ENCODE measurements at regions not wholly inside any gene's neighbourhood (a gene's known extent, or its start where the extent isn't known, plus 50 kb on each side); places are given as distances from the start of the nearest gene placed in this dataset.

- no peak for DNase-seq
These were observed 83.8 kb downstream of the AXIN2 start for GRCh38 chr17:65477600-65477999.

DNA sequence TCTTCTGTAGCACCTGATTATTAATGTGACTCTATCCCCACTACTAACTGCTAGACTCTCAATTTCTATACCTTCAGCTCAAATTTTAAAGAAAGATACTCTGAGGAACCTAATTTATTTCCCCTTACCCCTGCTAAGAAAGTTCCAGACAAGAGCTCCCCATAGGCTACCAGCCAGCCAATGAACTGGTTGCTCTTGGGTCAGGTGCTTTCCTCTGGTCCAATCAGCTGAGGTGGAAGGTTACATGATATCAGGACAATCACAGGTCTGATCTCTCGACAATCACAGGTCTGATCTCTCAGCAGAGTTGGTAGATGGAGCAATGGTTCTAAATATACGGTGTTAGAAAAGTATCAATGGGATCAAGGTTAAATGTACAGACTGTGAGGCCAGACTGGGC lies 86.8 kb downstream of the AXIN2 start:
- no peak for DNase-seq

GRCh38 chr17:65473985-65474384 lies 87.5 kb downstream of the AXIN2 start:
- DNase-seq = no peak

- DNase-seq = no peak
These were observed 88.1 kb downstream of the AXIN2 start for GRCh38 chr17:65473363-65473762.

DNA sequence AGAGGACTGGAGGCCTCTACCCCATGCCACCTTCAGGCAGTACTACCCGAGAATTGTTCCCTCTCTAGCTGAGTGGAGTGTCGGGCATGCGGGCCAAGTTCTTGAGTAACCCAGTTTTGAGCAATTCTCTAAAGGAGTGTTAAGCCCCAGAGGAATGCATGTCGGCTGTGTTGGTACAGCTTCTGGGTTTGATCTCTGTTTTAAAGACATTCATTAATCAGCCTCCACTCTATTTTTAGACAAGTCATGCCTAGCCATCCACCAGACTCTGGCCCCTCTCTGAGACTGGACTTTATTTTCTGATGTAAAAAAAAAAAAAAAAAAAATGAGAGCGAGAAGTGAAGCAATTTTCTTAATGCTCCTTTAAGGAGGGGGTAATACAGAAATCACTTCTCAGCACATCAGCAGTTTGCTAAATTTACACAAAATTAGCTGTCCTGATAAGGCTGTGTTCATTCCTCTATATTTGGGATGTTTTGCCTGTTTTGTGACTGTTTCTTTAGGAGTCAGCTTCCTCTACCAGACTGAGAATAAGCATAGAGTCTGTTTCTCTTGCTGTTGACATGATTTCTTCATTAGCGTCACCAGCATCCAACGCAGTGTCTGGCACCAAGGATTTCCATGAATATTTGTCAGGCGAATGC lies 88.7 kb downstream of the AXIN2 start:
- no peak for DNase-seq

DNA sequence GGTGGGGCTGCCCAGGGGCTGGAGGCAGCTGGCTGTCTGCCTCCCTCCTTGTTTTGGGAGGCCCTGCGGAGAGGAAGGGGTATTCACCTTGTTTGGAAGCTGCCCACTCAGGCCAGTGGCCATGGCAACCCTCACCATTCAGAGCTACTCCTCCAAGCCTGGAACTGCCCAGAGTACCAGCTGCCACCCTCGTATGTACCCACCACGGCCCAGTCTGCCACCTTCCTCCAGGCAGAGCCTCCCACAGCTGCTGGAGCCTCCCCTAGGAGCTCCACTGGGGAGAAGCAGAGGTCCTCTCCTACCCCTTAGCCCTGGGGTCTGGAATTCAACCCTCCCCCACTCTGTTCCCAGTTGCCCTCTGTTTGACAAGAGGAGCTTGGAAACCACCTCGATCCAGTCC lies 90.7 kb downstream of the AXIN2 start:
- peak; percentile 64 for DNase-seq

DNA sequence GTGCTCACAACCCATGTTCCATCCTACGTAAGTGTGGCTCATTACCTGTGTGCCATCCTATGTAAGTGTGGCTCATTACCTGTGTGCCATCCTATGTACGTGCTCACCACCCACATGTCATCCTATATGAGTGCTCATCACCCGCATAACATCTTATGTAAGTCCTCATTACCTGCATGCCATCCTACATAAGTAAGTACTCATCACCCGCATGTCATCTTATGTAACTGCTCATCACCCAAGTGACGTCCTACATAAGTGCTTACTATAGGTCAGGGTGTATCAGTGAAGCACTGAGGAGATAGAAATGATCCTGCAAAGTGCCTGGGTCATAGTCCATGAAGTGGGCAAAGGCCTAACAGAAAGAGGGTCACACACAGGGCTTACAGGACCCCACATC lies 93.1 kb downstream of the AXIN2 start:
- no peak for DNase-seq

DNA sequence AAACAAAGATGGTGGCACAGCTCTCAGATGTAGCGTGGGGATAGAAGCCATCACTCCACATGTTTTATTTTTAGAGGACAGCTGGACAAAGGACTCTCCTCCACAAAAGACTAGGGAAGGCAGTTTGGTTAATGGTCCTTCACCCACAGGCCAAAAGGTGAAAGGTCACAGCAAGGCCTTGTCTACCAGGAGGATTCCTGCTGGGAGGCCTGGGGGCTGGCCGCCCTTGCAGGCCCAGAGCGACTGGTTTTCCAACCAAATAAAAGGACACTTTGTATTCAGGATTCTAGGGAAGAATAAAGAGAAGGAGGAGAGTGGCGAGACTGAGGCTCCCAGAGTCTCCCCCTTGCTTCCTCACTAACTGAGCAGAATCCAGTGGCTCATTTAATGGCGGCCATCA lies 94.3 kb downstream of the AXIN2 start:
- no peak for DNase-seq

DNA sequence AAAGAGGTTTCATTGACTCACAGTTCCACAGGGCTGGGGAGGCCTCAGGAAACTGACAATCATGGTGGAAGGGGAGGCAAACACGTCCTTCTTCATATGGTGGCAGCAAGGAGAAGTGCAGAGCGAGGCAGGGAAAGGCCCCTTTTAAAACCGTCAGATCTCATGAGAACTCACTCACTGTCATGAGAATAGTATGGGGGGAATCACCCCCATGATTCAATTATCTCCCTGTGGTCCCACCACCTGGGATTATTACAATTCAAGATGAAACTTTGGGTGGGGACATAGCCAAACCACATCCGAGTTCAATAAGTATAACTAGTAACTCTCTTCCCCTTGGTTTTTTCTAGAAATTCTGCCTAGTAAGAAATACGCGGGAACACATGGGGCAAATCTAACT lies 94.9 kb downstream of the AXIN2 start:
- DNase-seq = no peak

- no peak for DNase-seq
These were observed 98.2 kb downstream of the AXIN2 start for GRCh38 chr17:65463242-65463641.

- DNase-seq = no peak
These were observed 101.6 kb downstream of the AXIN2 start for GRCh38 chr17:65459677-65460347.

DNA sequence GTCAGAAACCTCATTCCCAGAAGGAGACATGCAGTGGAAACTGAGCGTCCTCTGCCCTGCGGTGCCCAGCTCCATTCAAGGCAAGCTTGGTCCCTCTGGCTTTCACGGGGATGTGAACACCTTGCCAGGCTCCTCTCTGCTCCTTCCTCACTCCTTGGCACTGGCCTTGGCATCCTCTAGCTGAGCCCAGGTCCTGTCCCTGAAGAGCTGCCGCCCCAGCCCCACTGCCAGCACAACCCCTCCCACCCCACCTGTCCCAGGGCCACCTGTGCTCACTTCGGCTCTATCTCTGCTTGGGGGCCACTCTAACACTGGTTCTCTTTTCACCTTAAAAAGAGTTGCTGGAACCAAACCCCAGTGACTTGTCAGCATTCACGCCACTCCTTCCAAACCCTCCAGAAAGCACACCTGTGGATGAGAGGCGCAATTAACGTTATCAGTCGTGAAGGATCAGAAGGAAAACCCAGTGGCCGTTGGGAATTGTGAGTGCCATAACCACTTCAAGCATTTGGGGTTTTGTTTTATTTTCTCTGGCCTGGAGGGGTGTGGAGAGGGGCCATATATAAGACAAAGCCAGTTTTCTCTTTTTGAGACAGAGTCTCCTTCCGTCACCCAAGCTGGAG lies 103.7 kb downstream of the AXIN2 start:
- DNase-seq = no peak

DNA sequence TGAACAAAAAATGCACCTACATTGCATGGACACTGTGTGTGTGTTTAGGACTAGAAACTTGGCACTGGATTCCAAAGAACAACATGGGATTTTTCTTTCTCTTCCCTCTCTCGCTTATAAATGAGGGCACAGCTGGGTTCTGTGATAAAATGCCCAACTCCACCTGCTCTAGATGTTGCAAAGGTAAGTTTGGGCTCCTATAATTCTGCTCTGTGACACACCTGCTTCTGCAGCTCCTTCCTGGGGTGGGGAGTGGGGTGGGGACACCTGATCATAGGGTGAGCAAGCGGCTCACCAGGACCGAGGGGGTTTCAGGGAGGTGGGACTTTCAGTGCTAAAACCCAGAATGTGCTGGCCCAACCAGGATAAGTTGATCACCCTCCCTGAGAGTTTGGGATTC lies 104.3 kb downstream of the AXIN2 start:
- DNase-seq = no peak

GRCh38 chr17:65456368-65457151 lies 104.9 kb downstream of the AXIN2 start:
- DNase-seq = no peak

GRCh38 chr17:65455972-65456343 lies 105.5 kb downstream of the AXIN2 start:
- peak; percentile 54 for DNase-seq

GRCh38 chr17:65455154-65455971 lies 106.1 kb downstream of the AXIN2 start:
- no peak for DNase-seq

GRCh38 chr17:65453204-65453931 lies 108.1 kb downstream of the AXIN2 start:
- DNase-seq = no peak

GRCh38 chr17:65449495-65449894 lies 112.0 kb downstream of the AXIN2 start:
- no peak for DNase-seq

DNA sequence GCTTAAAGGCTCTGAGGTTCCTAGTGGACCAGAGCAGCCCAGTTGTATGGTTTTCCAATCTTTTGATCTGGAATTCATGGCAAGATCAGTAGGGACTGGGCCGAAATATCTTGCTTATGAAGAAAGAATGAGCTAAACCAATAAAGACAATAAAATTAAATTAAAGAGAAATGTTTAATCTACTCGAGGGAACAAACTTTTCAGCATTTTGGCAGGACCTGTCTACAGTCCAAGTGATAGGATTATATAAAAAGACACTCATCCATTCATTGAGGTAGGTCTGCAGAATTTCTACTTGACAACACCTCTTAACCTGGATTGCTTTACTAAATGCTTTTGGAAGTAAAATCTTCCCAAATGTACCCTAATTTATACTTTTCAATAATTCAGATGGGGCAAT lies 113.6 kb downstream of the AXIN2 start:
- no peak for DNase-seq

- no peak for DNase-seq
These were observed 114.5 kb downstream of the AXIN2 start for GRCh38 chr17:65446838-65447526.

DNA sequence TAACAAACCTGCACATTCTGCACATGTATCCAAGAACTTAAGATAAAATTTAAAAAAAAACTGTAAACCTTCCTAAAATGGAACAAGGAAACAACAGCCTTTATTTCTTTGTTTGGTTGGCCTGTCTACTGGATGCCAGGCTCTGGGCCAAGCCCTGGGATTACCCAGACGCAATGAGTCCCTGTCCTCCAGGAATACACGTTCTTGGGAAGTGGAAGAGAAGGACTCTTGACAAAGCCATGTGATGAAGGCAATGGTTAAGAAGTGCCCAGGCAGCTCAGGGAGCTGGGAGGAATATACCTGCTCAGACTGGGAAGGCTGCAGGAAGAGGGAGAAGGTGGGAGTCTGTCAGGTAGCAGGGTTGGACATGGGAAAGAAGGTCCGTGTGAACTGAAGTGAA lies 115.4 kb downstream of the AXIN2 start:
- DNase-seq = no peak

GRCh38 chr17:65444049-65444448 lies 117.4 kb downstream of the AXIN2 start:
- DNase-seq = no peak

Data from NCI-H69 (cell line).